ENCODE measurements at regions not wholly inside any gene's neighbourhood (a gene's known extent, or its start where the extent isn't known, plus 50 kb on each side); places are given as distances from the start of the nearest gene placed in this dataset.

DNA sequence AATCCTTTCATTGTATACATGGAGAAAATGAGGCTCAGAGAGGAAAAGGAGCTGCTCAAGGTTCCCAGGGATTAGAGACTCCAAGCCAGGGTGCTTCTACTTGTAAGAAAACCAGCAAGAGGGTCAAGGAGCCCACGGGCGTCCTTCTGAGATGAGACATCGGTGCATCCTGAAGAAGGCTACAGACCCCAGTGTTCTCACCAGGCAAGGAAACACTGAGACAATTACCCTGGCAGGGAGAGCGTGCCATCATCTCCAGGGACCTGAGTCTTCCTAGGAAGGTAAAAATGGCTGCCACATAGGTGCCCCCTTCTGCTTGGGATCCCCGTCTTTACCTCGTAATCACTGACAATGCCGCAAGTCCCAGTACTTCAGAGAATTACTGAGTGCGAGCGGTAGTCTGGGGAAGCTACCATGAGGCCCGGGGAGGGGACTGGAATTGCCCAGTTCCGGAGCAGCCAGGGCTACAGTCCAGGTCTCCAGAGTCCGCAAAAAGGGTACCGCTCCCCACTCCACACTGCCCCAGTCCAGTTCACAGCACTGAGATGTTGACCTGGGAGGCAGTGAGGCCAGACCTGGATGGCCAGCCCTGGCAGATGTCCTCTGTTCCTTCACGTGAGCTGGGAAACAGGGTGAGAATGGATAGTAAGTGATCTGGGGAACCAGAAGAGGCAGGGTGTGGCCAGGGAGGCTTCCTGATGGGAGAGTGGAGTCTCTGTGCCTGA lies 164.7 kb upstream of the SMAD3 start:
- 90% methylated on average over 14 of the region's 14 CpGs for WGBS
- H3K36me3 ChIP-seq (ENCODE audit: insufficient read depth, low read length) = no peaks in the 10 kb centered on the region
- H3K4me3 ChIP-seq (ENCODE audit: low read length) = no peak overlapping the region
- H3K27me3 ChIP-seq (ENCODE audit: insufficient read depth, low read length) = no peaks in the 10 kb centered on the region
- no peaks in the 10 kb centered on the region for H3K9me3 ChIP-seq (ENCODE audit: insufficient read depth, low read depth, low read length)
- H3K9ac ChIP-seq (ENCODE audit: low read depth, low read length) = no peak overlapping the region
- H3K4me1 ChIP-seq (ENCODE audit: insufficient read depth, low read length) = 0 out of 2 replicates have a peak, but pooled peaks cover 5% of the 10 kb centered on the region
- no peak overlapping the region for H3K27ac ChIP-seq (ENCODE audit: low read depth, low read length)

DNA sequence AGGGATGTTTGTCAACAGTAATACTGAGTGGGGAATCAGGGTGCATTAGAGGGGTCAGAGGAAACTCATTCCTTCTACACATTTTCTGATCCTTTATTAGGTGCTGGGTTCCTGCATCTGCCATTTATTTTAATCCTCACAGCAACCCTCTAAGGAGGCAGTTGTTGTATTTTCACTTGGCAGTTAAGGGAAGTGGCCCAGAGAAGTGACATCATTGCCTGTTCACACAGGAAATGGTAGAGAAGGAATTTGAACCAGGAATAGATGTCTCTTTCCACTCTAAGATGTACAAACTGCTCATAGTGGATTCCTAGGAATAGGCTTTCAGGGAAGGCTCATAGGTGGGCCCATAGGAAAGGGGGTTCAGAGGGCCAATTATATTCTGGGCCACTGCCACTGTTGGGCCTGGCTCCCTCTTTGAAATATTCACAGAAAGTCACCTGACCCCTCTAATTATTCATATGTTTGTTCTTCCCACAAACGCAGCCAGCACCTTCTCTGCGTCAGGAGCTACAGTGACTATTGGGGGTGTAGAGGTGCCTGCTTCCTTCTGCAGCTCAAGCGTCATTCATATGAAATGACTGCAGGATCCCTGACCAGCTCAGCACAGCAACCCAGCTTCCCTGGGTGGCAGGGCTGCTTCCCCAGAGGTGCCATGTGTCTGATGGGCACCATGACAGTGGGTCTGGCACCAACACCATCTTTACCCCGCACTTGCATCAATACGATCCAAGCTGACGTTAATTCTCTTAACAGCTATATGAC lies 163.9 kb upstream of the SMAD3 start:
- no peaks in the 10 kb centered on the region for H3K9me3 ChIP-seq (ENCODE audit: insufficient read depth, low read depth, low read length)
- H3K9ac ChIP-seq (ENCODE audit: low read depth, low read length) = no peak overlapping the region
- H3K27me3 ChIP-seq (ENCODE audit: insufficient read depth, low read length) = no peaks in the 10 kb centered on the region
- H3K4me1 ChIP-seq (ENCODE audit: insufficient read depth, low read length) = 0 out of 2 replicates have a peak, but pooled peaks cover 5% of the 10 kb centered on the region
- H3K27ac ChIP-seq (ENCODE audit: low read depth, low read length) = no peak overlapping the region
- H3K4me3 ChIP-seq (ENCODE audit: low read length) = no peak overlapping the region
- 93% methylated on average over 6 of the region's 6 CpGs for WGBS
- H3K36me3 ChIP-seq (ENCODE audit: insufficient read depth, low read length) = no peaks in the 10 kb centered on the region

GRCh38 chr15:66905185-66905584 lies 160.2 kb upstream of the SMAD3 start:
- no peaks in the 10 kb centered on the region for H3K4me1 ChIP-seq (ENCODE audit: insufficient read depth, low read length)
- 94% methylated on average over 2 of the region's 2 CpGs for WGBS

GRCh38 chr15:66905954-66906353 lies 159.4 kb upstream of the SMAD3 start:
- no peak overlapping the region for H3K4me3 ChIP-seq (ENCODE audit: low read length)
- H3K27ac ChIP-seq (ENCODE audit: low read depth, low read length) = no peak overlapping the region
- no peaks in the 10 kb centered on the region for H3K27me3 ChIP-seq (ENCODE audit: insufficient read depth, low read length)
- H3K9ac ChIP-seq (ENCODE audit: low read depth, low read length) = no peak overlapping the region
- no peaks in the 10 kb centered on the region for H3K36me3 ChIP-seq (ENCODE audit: insufficient read depth, low read length)
- 97% methylated on average over 2 of the region's 2 CpGs for WGBS
- no peaks in the 10 kb centered on the region for H3K4me1 ChIP-seq (ENCODE audit: insufficient read depth, low read length)
- H3K9me3 ChIP-seq (ENCODE audit: insufficient read depth, low read depth, low read length) = no peaks in the 10 kb centered on the region

More at GRCh38 chr15:66905185-66905584, 160.2 kb upstream of the SMAD3 start:
- no peaks in the 10 kb centered on the region for H3K9me3 ChIP-seq (ENCODE audit: insufficient read depth, low read depth, low read length)
- H3K9ac ChIP-seq (ENCODE audit: low read depth, low read length) = no peak overlapping the region
- no peak overlapping the region for H3K4me3 ChIP-seq (ENCODE audit: low read length)
- H3K27ac ChIP-seq (ENCODE audit: low read depth, low read length) = no peak overlapping the region
- H3K36me3 ChIP-seq (ENCODE audit: insufficient read depth, low read length) = no peaks in the 10 kb centered on the region
- H3K27me3 ChIP-seq (ENCODE audit: insufficient read depth, low read length) = no peaks in the 10 kb centered on the region

DNA sequence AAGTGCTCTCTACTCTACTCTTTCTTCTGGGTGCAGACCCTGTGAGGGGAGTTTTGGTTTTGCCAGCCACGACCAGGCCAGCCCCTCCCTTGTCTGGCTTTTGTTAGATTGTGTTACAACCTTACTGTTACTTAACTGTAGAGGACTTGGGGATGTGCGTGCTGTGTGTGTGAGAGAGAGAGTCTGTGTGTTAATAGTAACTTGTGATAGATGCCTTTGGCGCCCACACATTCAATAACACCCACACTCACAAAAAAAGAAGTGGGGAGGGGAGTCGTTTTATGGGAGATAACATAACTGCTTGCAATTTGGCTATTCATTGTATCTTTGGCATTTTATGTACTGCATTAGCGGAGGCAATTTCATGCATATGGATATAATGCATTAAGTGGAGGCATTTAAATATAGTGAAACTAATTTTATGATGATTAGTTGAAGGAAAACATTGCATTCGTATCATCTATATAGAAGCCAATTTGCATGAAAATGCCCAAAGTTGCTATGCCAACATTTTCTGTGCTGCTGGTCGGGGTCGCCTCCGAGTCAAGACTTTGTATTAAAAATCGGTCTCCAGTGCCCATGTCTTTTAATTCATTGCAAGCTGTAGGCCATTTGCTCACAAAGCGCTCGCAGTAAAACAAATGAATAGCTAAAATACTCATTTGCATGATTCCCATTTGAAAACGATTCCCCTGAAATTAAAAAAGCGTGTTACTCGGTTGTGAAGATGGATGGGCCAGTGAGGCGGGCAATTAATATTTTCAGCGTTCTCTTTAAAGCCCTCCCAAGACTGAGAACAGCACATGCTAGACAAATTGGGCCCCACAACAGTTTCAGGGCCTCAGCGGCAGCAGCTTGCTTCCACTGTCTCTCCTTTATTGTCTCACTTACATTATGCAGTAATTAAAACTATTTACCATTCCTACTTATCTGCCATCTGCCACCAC lies 158.5 kb upstream of the SMAD3 start:
- no peaks in the 10 kb centered on the region for H3K9me3 ChIP-seq (ENCODE audit: insufficient read depth, low read depth, low read length)
- no peak overlapping the region for H3K9ac ChIP-seq (ENCODE audit: low read depth, low read length)
- H3K36me3 ChIP-seq (ENCODE audit: insufficient read depth, low read length) = no peaks in the 10 kb centered on the region
- no peak overlapping the region for H3K27ac ChIP-seq (ENCODE audit: low read depth, low read length)
- WGBS = 93% methylated on average over 16 of the region's 18 CpGs
- no peaks in the 10 kb centered on the region for H3K4me1 ChIP-seq (ENCODE audit: insufficient read depth, low read length)
- no peak overlapping the region for H3K4me3 ChIP-seq (ENCODE audit: low read length)
- no peaks in the 10 kb centered on the region for H3K27me3 ChIP-seq (ENCODE audit: insufficient read depth, low read length)

DNA sequence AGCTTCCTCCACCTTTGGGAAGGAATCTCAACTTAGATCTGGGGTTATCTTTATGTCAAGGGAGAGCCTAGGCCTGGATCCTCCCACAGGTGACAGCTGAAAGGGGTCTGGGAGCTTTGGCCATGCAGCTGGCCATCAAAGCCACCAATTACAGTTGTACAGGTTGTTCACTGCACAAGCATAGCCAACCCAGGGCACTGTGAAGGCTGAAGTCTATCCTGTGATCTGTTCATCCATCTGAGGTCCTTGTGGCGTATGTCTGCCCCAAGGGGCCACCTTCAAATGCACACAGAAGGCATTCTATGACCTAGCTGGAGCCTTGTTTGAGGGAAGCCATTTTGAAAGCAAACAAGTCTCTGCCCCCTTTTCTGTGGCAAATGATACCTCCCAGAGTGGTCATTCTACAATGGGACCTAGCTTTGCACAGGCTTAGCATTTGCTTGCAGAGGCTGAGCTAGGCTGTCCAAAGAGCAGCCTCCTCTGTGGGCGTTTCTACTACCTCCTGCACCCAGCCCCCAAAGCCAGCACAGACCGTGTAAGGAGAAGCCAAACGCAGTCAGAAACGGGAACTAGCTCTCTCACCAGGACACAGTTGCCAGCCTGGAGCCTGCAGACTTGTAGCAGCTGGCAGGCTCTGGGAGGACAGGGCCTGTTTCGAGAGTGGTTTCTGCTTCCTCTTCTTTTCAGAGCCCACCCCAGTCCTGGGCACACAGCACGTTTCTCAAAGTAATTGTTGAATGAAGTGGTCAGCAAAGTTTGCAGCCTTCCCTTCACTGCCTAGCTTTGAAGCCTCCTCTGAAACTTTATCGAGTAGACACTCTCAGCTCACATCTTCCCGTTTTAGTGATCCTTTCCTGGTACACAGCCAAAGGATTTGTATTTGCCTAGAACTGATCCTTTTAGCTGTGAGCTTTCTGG lies 157.3 kb upstream of the SMAD3 start:
- WGBS = 82% methylated on average over 9 of the region's 9 CpGs
- H3K27ac ChIP-seq (ENCODE audit: low read depth, low read length) = no peak overlapping the region

GRCh38 chr15:66908744-66909095 lies 156.7 kb upstream of the SMAD3 start:
- no peaks in the 10 kb centered on the region for H3K4me1 ChIP-seq (ENCODE audit: insufficient read depth, low read length)
- no peaks in the 10 kb centered on the region for H3K27me3 ChIP-seq (ENCODE audit: insufficient read depth, low read length)
- H3K4me3 ChIP-seq (ENCODE audit: low read length) = no peak overlapping the region
- no peaks in the 10 kb centered on the region for H3K9me3 ChIP-seq (ENCODE audit: insufficient read depth, low read depth, low read length)
- 45% methylated on average over 2 of the region's 2 CpGs for WGBS
- no peak overlapping the region for H3K9ac ChIP-seq (ENCODE audit: low read depth, low read length)
- no peaks in the 10 kb centered on the region for H3K36me3 ChIP-seq (ENCODE audit: insufficient read depth, low read length)
- no peak overlapping the region for H3K27ac ChIP-seq (ENCODE audit: low read depth, low read length)

More for the DNA sequence above, 157.3 kb upstream of the SMAD3 start:
- no peaks in the 10 kb centered on the region for H3K9me3 ChIP-seq (ENCODE audit: insufficient read depth, low read depth, low read length)
- H3K36me3 ChIP-seq (ENCODE audit: insufficient read depth, low read length) = no peaks in the 10 kb centered on the region
- no peak overlapping the region for H3K4me3 ChIP-seq (ENCODE audit: low read length)
- no peak overlapping the region for H3K9ac ChIP-seq (ENCODE audit: low read depth, low read length)
- no peaks in the 10 kb centered on the region for H3K27me3 ChIP-seq (ENCODE audit: insufficient read depth, low read length)
- H3K4me1 ChIP-seq (ENCODE audit: insufficient read depth, low read length) = no peaks in the 10 kb centered on the region

- no peaks in the 10 kb centered on the region for H3K4me1 ChIP-seq (ENCODE audit: insufficient read depth, low read length)
- 94% methylated on average over 7 of the region's 7 CpGs for WGBS
Measured at GRCh38 chr15:66909381-66909890, 156.0 kb upstream of the SMAD3 start.

GRCh38 chr15:66911131-66911700 lies 154.2 kb upstream of the SMAD3 start:
- Histone ChIP-seq H3K9ac (ENCODE audit: low read depth, low read length) (no peak overlapping the region), H3K4me1 (ENCODE audit: insufficient read depth, low read length) (no peaks in the 10 kb centered on the region), H3K27ac (ENCODE audit: low read depth, low read length) (no peak overlapping the region), H3K36me3 (ENCODE audit: insufficient read depth, low read length) (no peaks in the 10 kb centered on the region), H3K27me3 (ENCODE audit: insufficient read depth, low read length) (no peaks in the 10 kb centered on the region), H3K9me3 (ENCODE audit: insufficient read depth, low read depth, low read length) (no peaks in the 10 kb centered on the region), H3K4me3 (ENCODE audit: low read length) (no peak overlapping the region)
- WGBS = 89% methylated on average over 13 of the region's 13 CpGs

More at GRCh38 chr15:66909381-66909890, 156.0 kb upstream of the SMAD3 start:
- H3K27me3 ChIP-seq (ENCODE audit: insufficient read depth, low read length) = no peaks in the 10 kb centered on the region
- no peak overlapping the region for H3K27ac ChIP-seq (ENCODE audit: low read depth, low read length)
- no peak overlapping the region for H3K4me3 ChIP-seq (ENCODE audit: low read length)
- H3K36me3 ChIP-seq (ENCODE audit: insufficient read depth, low read length) = no peaks in the 10 kb centered on the region
- no peak overlapping the region for H3K9ac ChIP-seq (ENCODE audit: low read depth, low read length)
- no peaks in the 10 kb centered on the region for H3K9me3 ChIP-seq (ENCODE audit: insufficient read depth, low read depth, low read length)

- H3K4me1 ChIP-seq (ENCODE audit: insufficient read depth, low read length) = no peaks in the 10 kb centered on the region
- H3K4me3 ChIP-seq (ENCODE audit: low read length) = no peak overlapping the region
- no peaks in the 10 kb centered on the region for H3K36me3 ChIP-seq (ENCODE audit: insufficient read depth, low read length)
- no peak overlapping the region for H3K9ac ChIP-seq (ENCODE audit: low read depth, low read length)
- H3K27ac ChIP-seq (ENCODE audit: low read depth, low read length) = no peak overlapping the region
- 93% methylated on average over 6 of the region's 7 CpGs for WGBS
- peaks cover 5% of the 10 kb centered on the region; the same call in 1 of the 2 replicates for H3K9me3 ChIP-seq (ENCODE audit: insufficient read depth, low read depth, low read length)
- no peaks in the 10 kb centered on the region for H3K27me3 ChIP-seq (ENCODE audit: insufficient read depth, low read length)
Measured at GRCh38 chr15:66912001-66912400, 153.4 kb upstream of the SMAD3 start.

Data from HUES64 (cell line).